CD14-positive monocyte (primary cell): ENCODE measurements at regions not wholly inside any gene's neighbourhood (a gene's known extent, or its start where the extent isn't known, plus 50 kb on each side); places are given as distances from the start of the nearest gene placed in this dataset.

ENCODE experiments used
- DNase-seq, 3 donors: peaks; one replicate each; pipeline ENCODE4 v3.0.0-alpha.2; 2011 to 2022
- H2AFZ ChIP-seq: 2 replicates; pipeline ENCODE4 v1.6.0; 2012; ENCODE audit warnings: mild to moderate bottlenecking, low read depth, low read length, inconsistent platforms; ENCODE audit not compliant: insufficient read depth, poor library complexity, severe bottlenecking
- H3K27ac ChIP-seq, 2 donors: 1 replicate in 1 of 2; 2 replicates in 1 of 2; pipeline ENCODE4 v1.5.1; 2012 to 2013; ENCODE audit warnings: low read length in 2 of 2, control low read depth in 1 of 2, inconsistent platforms in 1 of 2, low read depth in 1 of 2, mild to moderate bottlenecking in 1 of 2
- H3K27me3 ChIP-seq, 2 donors: one replicate each; pipeline versions ENCODE4 v1.6.0 to v1.6.1; 2011 to 2013; ENCODE audit warnings: low read length in 2 of 2; ENCODE audit not compliant: control insufficient read depth in 2 of 2, insufficient read depth in 2 of 2
- H3K36me3 ChIP-seq, 2 donors: replicated peaks in 1 of 2; 1 replicate in 1 of 2; 2 replicates in 1 of 2; pipeline versions ENCODE4 v1.5.1 to v1.6.1; 2012 to 2013; ENCODE audit warnings: low read length in 2 of 2, control low read depth in 1 of 2, inconsistent platforms in 1 of 2, mild to moderate bottlenecking in 1 of 2; ENCODE audit not compliant: insufficient read depth in 2 of 2, control insufficient read depth in 1 of 2
- H3K4me1 ChIP-seq, 2 donors: 1 replicate in 1 of 2; 2 replicates in 1 of 2; pipeline versions ENCODE4 v1.5.1 to v1.6.1; 2012 to 2013; ENCODE audit warnings: low read length in 2 of 2, control low read depth in 1 of 2, inconsistent platforms in 1 of 2, mild to moderate bottlenecking in 1 of 2, moderate library complexity in 1 of 2; ENCODE audit not compliant: insufficient read depth in 2 of 2, control insufficient read depth in 1 of 2
- H3K4me2 ChIP-seq: replicated peaks from 2 replicates; pipeline ENCODE3; 2012; ENCODE audit warnings: low read length, moderate library complexity, mild to moderate bottlenecking; ENCODE audit not compliant: poor library complexity, severe bottlenecking; ENCODE audit errors: extremely low read depth
- H3K4me3 ChIP-seq, 3 experiments: fragments of 200-600 bp in 1 of 3; sonication (generic) in 1 of 3; replicated peaks in 1 of 3; 1 replicate in 2 of 3; 2 replicates in 1 of 3; pipeline ENCODE4 v1.5.1; 2011 to 2013; ENCODE audit warnings: low read length in 3 of 3, mild to moderate bottlenecking in 3 of 3, control low read depth in 2 of 3, low read depth in 2 of 3, inconsistent platforms in 1 of 3, moderate library complexity in 1 of 3
- H3K79me2 ChIP-seq: 2 replicates; pipeline ENCODE4 v1.6.0; 2012; ENCODE audit warnings: mild to moderate bottlenecking, control low read depth, inconsistent platforms, low read length, moderate library complexity; ENCODE audit not compliant: insufficient read depth
- H3K9ac ChIP-seq: 2 replicates; pipeline ENCODE4 v1.6.0; 2017; ENCODE audit warnings: low read length, mild to moderate bottlenecking; ENCODE audit not compliant: insufficient read depth, poor library complexity, severe bottlenecking
- H3K9me3 ChIP-seq, 2 donors: replicated peaks in 1 of 2; 1 replicate in 1 of 2; 2 replicates in 1 of 2; pipeline versions ENCODE4 v1.5.1 to v1.6.1; 2012 to 2013; ENCODE audit warnings: low read length in 2 of 2, control low read depth in 1 of 2; ENCODE audit not compliant: control insufficient read depth in 1 of 2, insufficient read depth in 1 of 2
- H4K20me1 ChIP-seq: 2 replicates; pipeline ENCODE4 v1.6.0; 2012; ENCODE audit warnings: mild to moderate bottlenecking, low read length, control low read depth, moderate library complexity; ENCODE audit not compliant: insufficient read depth
- H3K27ac Mint-ChIP-seq, 7 donors: one replicate each; pipeline ENCODE4 v1.8.0; 2020; ENCODE audit warnings: mild to moderate bottlenecking in 7 of 7, mixed read lengths in 7 of 7, moderate library complexity in 6 of 7, inconsistent platforms in 2 of 7
- H3K27me3 Mint-ChIP-seq, 3 donors: one replicate each; pipeline ENCODE4 v1.8.0; 2021 to 2022; ENCODE audit warnings: low read depth in 3 of 3, mild to moderate bottlenecking in 3 of 3, mixed read lengths in 3 of 3, moderate library complexity in 3 of 3, inconsistent platforms in 1 of 3
- H3K36me3 Mint-ChIP-seq, 2 donors: one replicate each; pipeline ENCODE4 v1.8.0; 2020; ENCODE audit warnings: mixed read lengths in 2 of 2, inconsistent platforms in 1 of 2, mild to moderate bottlenecking in 1 of 2
- H3K4me1 Mint-ChIP-seq: one replicate; pipeline ENCODE4 v1.8.0; 2020; ENCODE audit warnings: mild to moderate bottlenecking, mixed read lengths
- H3K4me3 Mint-ChIP-seq, 2 donors: one replicate each; pipeline ENCODE4 v1.8.0; 2020; ENCODE audit warnings: mild to moderate bottlenecking in 2 of 2, mixed read lengths in 2 of 2, moderate library complexity in 1 of 2
- H3K9me3 Mint-ChIP-seq, 7 donors: one replicate each; pipeline ENCODE4 v1.8.0; 2020 to 2022; ENCODE audit warnings: mixed read lengths in 7 of 7, mild to moderate bottlenecking in 6 of 7, moderate library complexity in 6 of 7, inconsistent platforms in 2 of 7
- CTCF ChIP-seq: fragments of 200-600 bp; IDR thresholded peaks from one replicate; pipeline ENCODE4 v1.8.0; 2022; ENCODE audit warnings: antibody characterized with exemption, mild to moderate bottlenecking
- WGBS: methylation state at CpG from one replicate; pipeline ENCODE4 v1.1.5; 2013; ENCODE audit warnings: missing lambda C conversion rate; ENCODE audit not compliant: insufficient coverage; 5-methylcytosine and 5-hydroxymethylcytosine counted together
- intact Hi-C, 2 donors: fragments of 100-400 bp; cut with micrococcal nuclease; formaldehyde crosslinking; loops; one replicate each; pipeline versions ENCODE4 v1.15.0 to v1.15.1; 2023

GRCh38 chr4:23333946-23334878 lies 555.6 kb downstream of the PPARGC1A start:
- Mint-ChIP-seq H3K27ac (peak overlapping the region; percentile 54 to 91 (median 68)), H3K4me1 (peaks cover 23% of the 10 kb centered on the region), H3K4me3 (peak overlapping the region in 1 of 2 donors; percentile 35), H3K9me3 (peaks cover 0 to 3% (median 0%) of the 10 kb centered on the region in 7 donors), H3K36me3 (no peaks in the 10 kb centered on the region), H3K27me3 (no peaks in the 10 kb centered on the region)
- H3K27ac ChIP-seq = peak overlapping the region in 1 of 2 donors; percentile 66
- intact Hi-C loops = no loop called here
- peak overlapping the region in 1 of 3 experiments; percentile 5 for H3K4me3 ChIP-seq
- H3K36me3 ChIP-seq = no peaks in the 10 kb centered on the region
- H3K27me3 ChIP-seq = no peaks in the 10 kb centered on the region
- peak; percentile 76 to 92 (median 87) for DNase-seq
- TF ChIP-seq CTCF = no peak
- H4K20me1 ChIP-seq = no peaks in the 10 kb centered on the region
- no CpG with 5 or more reads among the region's 5 CpGs for WGBS
- no peaks in the 10 kb centered on the region for H3K9me3 ChIP-seq
- H3K4me1 ChIP-seq = peaks cover 20 to 30% of the 10 kb centered on the region in 2 donors
- no peaks in the 10 kb centered on the region for H3K79me2 ChIP-seq
- H3K4me2 ChIP-seq = peak overlapping the region; percentile 48
- H2AFZ ChIP-seq = no peak overlapping the region
- H3K9ac ChIP-seq = no peak overlapping the region

- no CpG with 5 or more reads among the region's 5 CpGs for WGBS
These were observed 556.3 kb downstream of the PPARGC1A start for GRCh38 chr4:23333556-23333945.

More at GRCh38 chr4:23333556-23333945, 556.3 kb downstream of the PPARGC1A start:
- H3K36me3 Mint-ChIP-seq = no peaks in the 10 kb centered on the region
- H3K27ac ChIP-seq = peak overlapping the region in 1 of 2 donors; percentile 66
- H3K79me2 ChIP-seq = no peaks in the 10 kb centered on the region
- peaks cover 20 to 30% of the 10 kb centered on the region in 2 donors for H3K4me1 ChIP-seq
- no peak overlapping the region for H2AFZ ChIP-seq
- H3K27me3 Mint-ChIP-seq = no peaks in the 10 kb centered on the region
- no peaks in the 10 kb centered on the region for H4K20me1 ChIP-seq
- peaks cover 23% of the 10 kb centered on the region for H3K4me1 Mint-ChIP-seq
- H3K9me3 Mint-ChIP-seq = peaks cover 0 to 3% (median 0%) of the 10 kb centered on the region in 7 donors
- H3K9ac ChIP-seq = no peak overlapping the region
- peak overlapping the region in 1 of 3 experiments; percentile 5 for H3K4me3 ChIP-seq
- no peak for TF ChIP-seq CTCF
- H3K27me3 ChIP-seq = no peaks in the 10 kb centered on the region
- no peaks in the 10 kb centered on the region for H3K9me3 ChIP-seq
- peak overlapping the region; percentile 48 for H3K4me2 ChIP-seq
- H3K4me3 Mint-ChIP-seq = peak overlapping the region in 1 of 2 donors; percentile 14
- peak overlapping the region; percentile 54 to 91 (median 68) for H3K27ac Mint-ChIP-seq
- intact Hi-C loops = no loop called here
- peak; percentile 56 to 78 (median 56) for DNase-seq
- H3K36me3 ChIP-seq = no peaks in the 10 kb centered on the region
